ENCODE measurements at regions not wholly inside any gene's neighbourhood (a gene's known extent, or its start where the extent isn't known, plus 50 kb on each side); places are given as distances from the start of the nearest gene placed in this dataset.
"Not testable (repeated sequence)": the region's sequence is repeated elsewhere in the genome, so short reads cannot be mapped to it uniquely, and the experiment has no call there.

DNA sequence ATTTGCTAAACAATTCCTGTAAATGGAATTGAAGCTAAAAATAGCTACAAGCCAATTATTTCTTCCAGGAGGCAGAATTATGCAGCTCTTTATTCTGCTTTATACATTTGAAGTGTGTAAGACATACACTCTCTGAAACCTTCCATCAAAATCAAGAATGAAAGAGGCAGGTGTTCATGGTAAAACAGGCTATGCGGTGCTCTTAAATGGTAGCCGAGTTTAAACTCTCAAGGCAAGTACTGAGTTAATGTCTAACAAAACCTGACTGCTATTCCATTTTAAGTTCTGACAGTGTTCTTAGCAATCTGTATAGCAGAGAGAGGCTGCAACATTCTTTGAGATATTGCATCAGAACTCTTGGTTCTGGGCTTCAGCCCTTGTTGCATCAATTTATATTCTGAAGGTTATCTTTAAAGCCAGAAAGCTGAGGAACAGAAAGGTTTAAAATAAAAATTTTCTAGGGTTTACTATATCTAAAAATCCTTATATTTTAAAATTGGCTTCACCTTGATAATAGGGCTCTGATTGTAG, 248.3 kb upstream of the CCNG1 start:
- no peak for DNase-seq

DNA sequence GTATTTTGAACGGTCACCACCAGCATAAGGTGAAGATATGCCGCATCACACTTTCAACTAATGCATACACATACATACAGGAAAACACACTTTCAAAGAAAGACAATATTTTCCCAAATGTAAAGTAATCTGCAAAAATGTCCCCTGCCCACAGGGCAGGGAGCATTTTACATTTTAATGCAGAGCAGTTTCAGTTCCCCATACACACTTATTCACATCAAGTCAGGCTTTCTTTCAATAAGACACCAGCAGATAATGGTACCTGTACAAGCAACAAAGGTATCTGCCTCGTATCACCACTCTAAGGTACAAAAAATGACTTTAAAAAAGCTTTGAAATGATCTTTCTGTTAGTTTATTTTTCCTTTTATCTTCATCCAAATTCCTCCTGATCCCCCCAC, 247.1 kb upstream of the CCNG1 start:
- DNase-seq, result no peak

DNA sequence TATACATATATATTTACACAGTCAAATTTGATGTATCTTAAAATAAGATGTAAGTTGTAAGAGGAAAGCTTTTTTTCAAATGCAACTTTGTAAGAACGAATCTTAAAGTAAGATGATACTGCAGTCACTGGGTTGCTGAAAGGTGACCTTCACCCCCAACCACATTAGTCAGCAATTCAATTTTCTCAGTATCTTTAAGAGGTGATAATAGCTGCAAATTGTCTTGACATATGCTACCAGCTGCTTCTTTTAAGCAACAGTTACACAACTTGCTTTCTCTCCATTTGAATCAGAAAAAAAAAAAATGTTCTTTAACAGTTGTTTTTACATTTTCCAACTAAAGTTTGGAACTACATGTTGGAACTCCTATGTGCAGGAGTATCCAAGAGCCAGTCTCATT, 246.6 kb upstream of the CCNG1 start:
- no peak for DNase-seq

DNA sequence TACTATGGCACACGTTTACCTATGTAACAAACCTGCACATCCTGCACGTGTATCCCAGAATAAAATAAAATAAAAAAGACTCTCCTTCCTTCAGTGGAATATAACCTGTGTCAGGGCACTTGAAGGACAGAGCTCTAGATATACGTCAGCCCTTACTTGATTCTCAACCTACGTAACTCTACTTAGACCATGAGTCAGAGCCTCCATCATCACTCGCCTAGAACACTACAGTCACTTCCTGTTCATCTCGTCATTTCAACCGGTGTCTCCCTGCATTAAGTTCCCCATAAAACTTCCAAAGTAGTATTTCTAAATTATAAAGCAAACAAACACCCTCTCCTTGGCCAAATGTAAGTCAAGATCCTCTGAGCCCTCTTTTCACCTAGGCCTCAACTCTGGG, 243.5 kb upstream of the CCNG1 start:
- DNase-seq, result no peak

DNA sequence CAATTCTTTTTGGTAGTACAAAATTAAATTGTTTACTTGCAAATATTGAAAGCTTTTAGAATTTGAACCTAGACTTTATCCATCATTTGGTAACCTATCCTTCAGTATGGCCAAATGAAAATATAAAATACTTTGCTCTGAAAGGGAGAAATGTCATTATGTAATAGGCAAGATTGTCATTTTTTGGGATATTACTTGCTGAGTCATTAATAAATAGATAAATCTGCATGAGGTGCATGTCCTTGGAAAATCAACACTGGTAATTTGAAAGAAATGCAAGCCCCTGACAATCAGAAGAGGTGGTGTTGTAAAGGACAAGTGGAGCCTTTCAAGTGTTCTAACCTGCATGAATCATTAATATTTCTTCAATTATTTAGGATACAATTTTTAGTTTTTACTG, 231.8 kb upstream of the CCNG1 start:
- DNase-seq, result no peak

DNA sequence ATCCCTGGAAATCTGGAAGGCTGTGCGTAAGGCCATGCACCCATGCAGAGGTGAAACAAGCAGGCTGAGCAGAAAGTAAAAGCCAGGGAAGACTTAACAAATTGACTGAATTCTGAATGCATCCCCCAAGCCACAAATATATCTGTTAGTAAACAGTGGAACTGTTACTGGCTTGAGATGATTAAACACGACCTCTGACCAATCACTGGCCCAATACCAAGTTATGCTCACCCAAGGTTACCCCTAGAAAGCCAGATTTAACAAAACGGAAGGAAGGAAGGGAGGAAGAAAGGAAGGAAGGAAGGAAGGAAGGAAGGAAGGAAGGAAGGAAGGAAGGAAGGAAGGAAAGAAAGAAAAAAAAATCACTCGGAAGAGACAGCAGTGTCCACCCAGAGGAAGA, 215.8 kb upstream of the CCNG1 start:
- no peak for DNase-seq

DNA sequence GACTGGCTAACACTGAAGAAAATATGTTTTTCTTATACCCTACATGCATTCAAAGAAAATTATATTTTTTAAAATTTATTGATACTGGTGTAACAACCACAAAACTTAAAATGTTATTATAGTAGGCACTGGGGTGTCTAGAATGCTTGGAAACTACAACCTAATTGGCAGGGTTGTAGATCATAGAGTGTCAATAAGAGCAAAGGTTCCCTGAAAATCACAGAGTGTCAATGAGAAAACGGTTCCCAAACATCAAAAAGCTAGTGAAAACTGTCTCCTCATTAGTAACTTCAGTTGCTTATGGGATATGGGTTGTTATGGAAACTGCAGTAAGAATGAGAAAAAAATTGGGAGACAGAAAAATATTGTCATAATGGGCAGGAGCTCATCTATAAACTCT, 214.4 kb upstream of the CCNG1 start:
- DNase-seq, result no peak

DNA sequence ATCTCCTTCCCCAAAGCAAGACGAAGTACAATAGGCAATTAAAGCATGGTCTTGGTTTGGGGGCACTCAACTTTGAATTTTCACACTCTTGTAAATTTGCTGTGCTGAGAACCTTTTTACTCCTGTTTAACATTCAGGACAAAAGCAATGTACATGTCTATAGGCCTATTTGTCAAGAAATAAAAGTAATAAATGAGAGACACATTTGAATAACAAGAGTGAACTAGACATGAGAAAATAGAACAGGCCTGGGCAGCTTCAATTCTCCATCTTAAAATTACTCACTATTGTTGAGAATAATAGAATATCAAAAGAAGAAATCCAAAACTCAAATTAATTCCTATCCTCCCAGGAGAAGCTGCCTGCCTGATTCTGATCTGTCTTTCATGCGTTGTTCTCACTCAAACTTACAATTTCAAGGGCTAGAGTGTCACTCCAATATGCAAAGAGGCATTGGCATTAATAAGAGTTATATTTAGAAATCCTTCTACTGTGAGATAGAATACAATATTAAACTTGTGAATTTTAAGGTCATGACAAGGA, 192.9 kb upstream of the CCNG1 start:
- DNase-seq, result no peak

DNA sequence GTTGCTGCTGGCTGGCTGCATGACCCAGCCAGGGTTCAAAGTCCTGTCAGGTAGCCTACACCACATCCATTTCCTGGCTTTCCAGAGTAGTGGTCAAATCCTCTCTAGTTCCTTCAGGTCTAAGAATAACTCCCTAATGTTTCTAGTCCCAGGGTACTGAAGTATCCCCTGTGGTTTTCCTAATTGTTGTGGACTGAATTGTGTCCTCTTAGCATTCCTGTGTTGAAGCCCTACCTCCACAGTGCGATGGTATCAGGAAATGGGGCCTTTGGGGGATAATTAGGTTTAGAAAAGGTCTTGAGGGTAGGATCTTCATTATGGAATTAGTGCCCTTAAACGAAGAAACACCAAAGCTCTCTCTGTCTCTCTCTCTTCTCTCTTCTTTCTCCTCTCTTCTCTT, 191.8 kb upstream of the CCNG1 start:
- DNase-seq, result peak; percentile 58

DNA sequence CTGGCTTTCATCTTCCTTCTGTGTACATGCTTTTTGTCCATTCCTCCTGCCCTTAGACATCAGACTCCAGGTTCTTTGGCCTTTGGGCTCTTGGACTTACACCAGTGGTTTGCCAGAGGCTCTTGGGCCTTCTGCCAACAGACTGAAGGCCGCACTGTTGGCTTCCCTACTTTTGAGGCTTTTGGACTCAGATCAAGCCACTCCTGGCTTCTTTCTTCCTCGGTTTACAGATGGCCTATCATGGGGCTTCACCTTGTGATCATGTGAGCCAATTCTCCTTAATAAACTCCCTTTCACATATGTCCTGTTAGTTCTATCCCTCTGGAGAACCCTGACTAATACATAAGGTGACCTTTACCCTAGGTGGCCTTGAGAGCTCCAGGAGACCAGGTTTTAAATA, 189.1 kb upstream of the CCNG1 start:
- DNase-seq, result no peak

DNA sequence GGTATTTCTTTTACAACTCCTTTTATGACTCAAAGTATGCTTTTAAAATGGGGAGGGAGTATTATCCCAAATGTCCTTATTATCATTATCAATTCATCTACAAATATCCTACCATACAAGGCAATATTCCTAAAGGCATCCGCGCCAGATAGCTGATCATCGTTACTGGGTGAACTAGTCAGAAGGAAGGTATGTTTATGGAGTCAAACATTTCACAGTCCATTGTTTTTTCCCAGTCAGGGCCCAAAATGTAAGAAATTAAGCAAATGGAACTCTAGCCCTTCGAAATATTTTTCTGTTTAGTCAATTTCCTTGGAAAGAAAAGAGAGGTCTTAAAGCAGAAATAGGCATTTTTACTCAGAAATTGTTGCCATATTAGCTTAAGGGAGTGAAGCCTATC, 188.5 kb upstream of the CCNG1 start:
- no peak for DNase-seq

DNA sequence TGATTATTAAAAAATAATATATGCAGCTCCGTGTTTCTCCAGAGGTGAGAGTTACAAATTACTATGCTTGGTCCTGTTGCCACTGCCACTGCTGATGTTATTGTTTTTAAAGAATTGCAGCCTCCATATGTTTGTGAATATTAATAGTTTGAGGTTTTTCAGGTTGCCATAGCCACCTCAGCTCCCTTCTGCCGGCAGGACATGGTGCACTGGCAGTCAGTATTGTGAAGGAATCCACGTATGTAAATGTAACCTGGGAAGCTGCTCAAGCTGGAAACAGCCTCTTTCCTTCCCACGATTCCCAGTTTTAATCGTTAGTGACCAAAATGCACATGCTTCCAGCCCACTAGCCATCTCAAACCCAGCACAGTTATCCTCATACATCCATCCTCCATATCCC, 184.4 kb upstream of the CCNG1 start:
- DNase-seq, result no peak

DNA sequence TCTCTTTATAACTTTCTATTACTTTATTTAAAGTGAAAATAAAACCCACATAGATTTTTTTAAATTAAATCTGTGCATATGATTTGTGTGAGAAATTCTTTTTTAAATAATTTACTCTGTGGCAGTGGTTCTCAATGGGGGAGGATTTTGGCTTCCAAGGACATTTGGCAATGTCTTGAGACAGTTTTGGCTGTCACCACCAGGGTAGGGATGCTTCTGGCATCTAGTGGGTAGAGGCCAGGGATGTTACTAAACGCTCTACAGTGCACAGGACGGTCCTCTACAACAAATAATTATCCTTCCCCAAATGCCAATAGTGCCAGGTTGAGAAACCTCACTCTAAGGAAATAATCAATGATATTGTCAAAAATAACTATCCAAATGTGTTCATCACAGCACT, 177.9 kb upstream of the CCNG1 start:
- no peak for DNase-seq

DNA sequence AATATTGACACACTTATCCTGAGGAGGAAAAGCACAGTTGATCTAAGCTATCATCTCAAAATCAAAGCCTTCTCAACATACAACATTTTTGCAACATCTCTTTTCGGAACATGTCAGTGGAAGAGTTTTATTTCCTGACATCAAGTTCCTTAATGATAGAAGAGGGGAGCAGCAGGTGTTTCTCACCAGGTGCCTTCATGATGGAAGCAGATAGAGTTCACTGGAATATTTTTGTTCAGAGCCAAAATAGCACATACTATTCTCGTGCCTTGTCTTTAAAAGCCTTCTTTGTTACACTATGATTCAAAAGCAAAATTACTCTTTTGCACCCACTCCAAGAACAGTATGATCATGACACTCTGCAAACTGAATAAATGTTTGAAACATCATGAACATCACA, 176.9 kb upstream of the CCNG1 start:
- DNase-seq, result no peak

DNA sequence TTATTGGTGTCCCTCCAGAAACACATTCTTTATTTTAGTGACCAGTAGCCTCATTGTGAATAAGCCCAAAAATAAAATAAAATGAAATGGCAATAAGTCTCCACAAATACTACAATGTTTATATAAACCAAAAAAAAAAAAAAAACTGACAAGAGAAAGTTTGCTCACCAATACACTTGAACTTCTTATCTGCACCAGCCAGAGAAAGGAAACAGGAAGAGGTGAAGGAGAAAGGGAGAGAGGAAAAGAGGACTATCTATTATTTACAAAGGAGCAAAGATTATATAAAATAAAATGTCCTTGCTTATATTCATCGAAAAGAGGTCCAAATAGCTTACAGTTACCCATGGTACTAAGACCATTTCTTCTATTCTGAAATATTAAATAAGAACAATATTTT, 176.4 kb upstream of the CCNG1 start:
- DNase-seq, result no peak

DNA sequence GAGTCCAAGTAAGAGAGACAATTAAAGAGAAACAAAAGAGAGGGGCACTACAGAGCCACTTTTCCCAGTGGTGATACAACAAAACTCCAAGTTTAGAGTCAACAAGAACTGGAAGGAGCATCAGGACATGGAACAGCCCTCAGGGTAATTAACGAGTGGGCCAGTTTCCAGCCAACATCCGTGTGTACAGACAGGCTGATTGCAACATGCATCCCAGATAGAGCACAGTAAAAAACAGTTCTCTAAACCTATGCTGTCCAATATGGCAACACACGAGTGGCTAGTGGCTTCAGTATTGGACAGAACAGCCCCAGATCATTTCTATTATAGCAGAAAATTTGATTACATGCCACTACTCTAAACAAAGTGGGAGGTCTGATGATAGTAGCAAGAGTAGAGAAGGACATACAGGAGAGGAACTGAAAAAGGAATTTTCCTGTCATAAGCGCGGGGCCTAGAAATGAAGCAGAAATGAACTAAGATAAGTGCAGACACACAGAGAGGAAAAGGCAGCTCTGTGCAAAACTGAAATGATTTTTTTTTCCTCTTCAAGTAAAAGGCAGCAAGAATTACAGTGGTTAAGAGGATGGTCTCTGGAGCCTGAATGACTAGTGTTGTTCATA, 175.6 kb upstream of the CCNG1 start:
- no peak for DNase-seq

DNA sequence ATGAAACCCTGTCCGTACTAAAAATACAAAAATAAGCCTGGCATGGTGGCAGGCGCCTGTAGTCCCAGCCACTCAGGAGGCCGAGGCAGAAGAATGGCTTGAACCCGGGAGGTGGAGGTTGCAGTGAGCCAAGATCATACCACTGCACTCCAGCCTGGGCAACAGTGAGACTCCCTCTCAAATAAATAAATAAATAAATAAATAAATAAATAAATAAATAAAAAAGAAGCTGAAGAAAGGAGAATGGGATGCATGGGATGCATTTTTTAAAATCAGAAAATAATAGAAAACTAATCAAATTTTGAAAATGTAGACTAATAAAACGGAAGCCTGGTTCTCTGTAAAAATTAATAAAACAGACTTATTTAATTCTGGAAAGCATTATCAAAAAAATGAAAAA, 171.1 kb upstream of the CCNG1 start:
- DNase-seq, result not testable (repeated sequence)

DNA sequence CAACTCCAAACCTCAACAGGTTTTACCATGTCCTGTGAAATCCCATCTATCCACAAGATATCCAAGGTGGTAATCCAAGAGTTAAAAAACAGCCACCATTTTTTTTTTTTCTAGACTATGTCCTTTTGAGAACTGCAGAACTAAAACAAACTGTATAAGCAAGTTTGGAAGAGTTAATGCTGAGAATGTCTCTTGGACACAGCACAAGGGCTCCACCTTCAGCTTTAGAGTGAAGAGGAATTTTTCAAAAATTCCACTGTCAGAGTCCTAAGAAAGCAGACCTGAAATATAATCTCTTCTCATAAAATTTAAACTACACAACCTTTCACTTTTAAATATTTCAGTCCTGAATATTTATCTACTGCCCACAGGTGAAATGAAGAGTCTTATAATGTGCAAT, 167.8 kb upstream of the CCNG1 start:
- DNase-seq, result no peak

DNA sequence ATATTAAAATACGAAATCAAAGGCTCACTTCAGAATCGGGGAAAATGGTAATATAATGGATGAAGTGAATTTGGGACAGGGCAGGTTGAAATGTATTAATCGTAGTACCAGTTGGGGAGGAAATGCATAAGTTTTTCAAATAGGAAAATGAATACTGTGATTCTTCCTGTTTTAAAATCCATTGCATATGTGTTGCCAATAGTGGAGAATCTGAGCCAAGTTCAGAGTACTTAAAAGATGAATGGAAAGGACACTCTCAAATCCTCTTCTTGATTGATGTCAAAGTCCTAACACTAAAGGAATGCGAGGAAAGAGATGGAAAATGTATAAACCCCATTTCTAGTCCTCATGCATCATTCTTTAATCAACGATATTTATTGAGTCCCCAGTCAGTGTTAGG, 160.9 kb upstream of the CCNG1 start:
- no peak for DNase-seq

DNA sequence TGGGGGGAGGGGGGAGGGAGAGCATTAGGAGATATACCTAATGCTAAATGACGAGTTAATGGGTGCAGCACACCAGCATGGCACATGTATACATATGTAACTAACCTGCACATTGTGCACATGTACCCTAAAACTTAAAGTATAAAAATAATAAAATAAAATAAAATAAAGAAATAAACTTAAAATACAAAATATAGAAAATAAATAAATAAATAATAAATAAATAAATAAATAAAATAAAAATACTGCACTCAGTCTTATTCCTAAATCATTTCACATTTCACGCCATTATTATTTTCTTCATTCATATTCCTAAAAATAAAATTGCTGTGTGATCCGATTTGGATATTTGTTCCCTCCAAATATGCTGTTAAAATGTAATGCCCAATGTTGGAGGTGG, 156.5 kb upstream of the CCNG1 start:
- DNase-seq, result not testable (repeated sequence)

DNA sequence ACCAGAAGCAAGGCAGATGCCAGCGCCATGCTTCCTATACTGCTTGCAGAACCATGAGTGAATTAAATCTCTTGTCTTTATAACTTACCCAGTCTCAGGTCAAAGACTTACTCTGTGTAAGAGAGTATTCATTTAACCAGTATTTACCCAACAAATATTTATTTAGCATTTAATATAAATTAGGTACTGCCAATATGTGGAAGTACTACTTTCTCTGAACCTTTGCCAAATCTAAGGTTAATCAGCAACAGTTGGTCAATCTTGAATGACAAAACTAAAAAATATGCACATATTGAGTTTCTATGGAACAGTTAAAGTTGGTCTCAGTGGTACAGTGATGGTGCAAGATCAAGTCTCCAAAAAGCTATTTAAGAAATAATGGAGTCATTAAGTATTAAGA, 155.9 kb upstream of the CCNG1 start:
- DNase-seq, result no peak

DNA sequence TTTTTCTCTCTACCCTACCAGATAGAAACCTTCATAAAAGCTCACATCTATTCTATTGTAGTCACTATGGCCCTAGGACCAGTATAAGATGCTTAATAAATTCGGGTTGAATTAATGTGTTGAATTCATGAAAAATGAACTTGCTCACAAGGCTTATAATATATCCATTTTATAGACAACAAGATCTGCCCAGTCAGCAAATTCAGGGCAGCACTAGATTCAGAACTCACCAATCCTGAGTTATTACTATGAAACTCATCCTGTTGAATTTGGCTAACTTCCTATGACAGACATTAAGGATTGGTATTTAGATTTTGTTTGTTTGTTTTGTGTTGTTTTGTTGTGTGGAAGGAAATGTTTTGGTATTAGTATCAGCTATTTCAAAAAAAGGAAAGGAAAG, 143.6 kb upstream of the CCNG1 start:
- no peak for DNase-seq

DNA sequence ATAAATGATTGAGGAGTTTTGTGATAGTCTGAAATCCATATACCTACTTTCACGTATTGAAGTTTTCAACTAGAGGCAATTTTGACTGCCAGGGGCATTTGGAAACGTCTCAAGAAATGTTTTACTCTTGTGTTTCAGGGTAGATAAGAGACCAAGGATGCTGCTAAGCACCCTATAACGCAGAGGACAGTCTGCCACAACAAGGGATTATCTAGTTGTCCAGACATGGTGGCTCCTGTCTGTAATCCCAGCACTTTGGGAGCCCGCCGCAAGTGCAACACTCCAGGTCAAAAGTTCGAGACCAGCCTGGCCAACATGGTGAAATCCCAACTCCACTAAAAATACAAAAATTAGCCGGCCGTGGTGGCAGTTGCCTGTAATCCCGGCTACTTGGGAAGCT, 133.7 kb upstream of the CCNG1 start:
- no peak for DNase-seq

DNA sequence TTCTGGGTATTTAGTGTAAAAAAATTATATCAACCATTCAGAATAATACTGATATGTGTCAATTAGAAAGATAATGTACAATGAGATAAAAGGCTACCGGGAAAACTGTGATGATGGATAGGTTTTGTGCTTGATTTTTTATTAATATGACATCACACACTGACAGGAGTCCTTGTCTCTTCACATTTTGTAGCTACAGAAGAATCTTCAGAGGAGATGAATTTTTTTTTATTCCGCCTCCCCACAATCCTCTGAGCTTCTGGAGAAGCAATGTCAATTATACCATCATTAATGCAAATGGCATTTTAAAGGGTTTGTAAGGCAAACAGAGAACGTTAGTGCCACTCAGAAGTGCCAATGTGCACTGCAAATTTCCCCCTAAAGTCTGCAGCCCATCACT, 131.7 kb upstream of the CCNG1 start:
- no peak for DNase-seq

DNA sequence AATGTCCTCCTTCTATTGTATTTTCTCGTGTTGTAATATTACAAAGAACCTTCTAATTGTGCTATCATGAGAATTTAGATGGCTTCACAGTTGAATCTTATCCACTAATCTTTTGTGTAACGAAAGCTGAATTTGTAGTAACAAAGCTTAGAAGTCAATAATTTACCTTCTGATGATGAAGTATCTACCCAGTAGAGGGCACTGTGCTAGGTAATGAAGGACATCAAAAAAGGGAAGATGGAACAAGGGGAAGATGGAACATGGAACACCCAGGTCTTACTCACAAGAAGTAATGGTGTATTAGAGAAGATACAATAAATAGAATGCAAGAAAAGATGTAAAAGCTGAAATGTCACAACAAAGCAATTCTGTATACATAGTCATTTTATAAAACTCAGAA, 131.0 kb upstream of the CCNG1 start:
- DNase-seq, result no peak
